GM12878 (cell line): ENCODE measurements at regions not wholly inside any gene's neighbourhood (a gene's known extent, or its start where the extent isn't known, plus 50 kb on each side); places are given as distances from the start of the nearest gene placed in this dataset.

Source experiments
- FOXM1 ChIP-seq: IDR thresholded peaks from 2 replicates; pipeline ENCODE4 v1.6.1; 2012; ENCODE audit warnings: low read depth, mild to moderate bottlenecking, inconsistent platforms, low read length, moderate library complexity
- KLF5 ChIP-seq: fragments of 450-650 bp; IDR thresholded peaks from 2 replicates; pipeline ENCODE4 v1.6.1; 2014; ENCODE audit warnings: mild to moderate bottlenecking; ENCODE audit not compliant: partially characterized antibody
- NFXL1 ChIP-seq: fragments of 450-650 bp; IDR thresholded peaks from 2 replicates; pipeline ENCODE4 v1.6.1; 2017; ENCODE audit warnings: antibody characterized with exemption, mild to moderate bottlenecking, borderline replicate concordance
- ZNF24 ChIP-seq: fragments of 450-650 bp; IDR thresholded peaks from 2 replicates; pipeline ENCODE4 v1.6.1; 2017; ENCODE audit warnings: antibody characterized with exemption, mild to moderate bottlenecking
- ZSCAN29 ChIP-seq: fragments of 450-650 bp; IDR thresholded peaks from 2 replicates; pipeline ENCODE4 v1.6.1; 2017; ENCODE audit warnings: mild to moderate bottlenecking, moderate library complexity
- TF ChIP-seq, protein P1 (sequence below): fragments of 450-650 bp; IDR thresholded peaks from 2 replicates; pipeline ENCODE4 v1.6.1; 2017; ENCODE audit warnings: mild to moderate bottlenecking, moderate library complexity
- TF ChIP-seq, protein P2 (sequence below): IDR thresholded peaks from 2 replicates; pipeline ENCODE4 v1.6.1; 2012; ENCODE audit warnings: low read depth, low read length, improper control_type of control experiment
- TF ChIP-seq, protein P3 (sequence below): fragments of 450-650 bp; formaldehyde crosslinking; IDR thresholded peaks from 2 replicates; pipeline ENCODE4 v1.5.0; 2022; ENCODE audit warnings: mild to moderate bottlenecking, missing genetic modification characterization
- TF ChIP-seq, protein P4 (sequence below): IDR thresholded peaks from 2 replicates; pipeline ENCODE4 v1.6.1; 2011; ENCODE audit warnings: borderline replicate concordance, low read depth, mild to moderate bottlenecking, moderate library complexity, mixed read lengths, low read length; ENCODE audit not compliant: insufficient read depth; ENCODE audit errors: extremely low read length
- TF ChIP-seq, protein P5 (sequence below): fragments of 450-650 bp; conservative IDR thresholded peaks from 2 replicates; pipeline ENCODE4 v1.6.1; 2017; ENCODE audit warnings: mild to moderate bottlenecking, moderate library complexity

DNA sequence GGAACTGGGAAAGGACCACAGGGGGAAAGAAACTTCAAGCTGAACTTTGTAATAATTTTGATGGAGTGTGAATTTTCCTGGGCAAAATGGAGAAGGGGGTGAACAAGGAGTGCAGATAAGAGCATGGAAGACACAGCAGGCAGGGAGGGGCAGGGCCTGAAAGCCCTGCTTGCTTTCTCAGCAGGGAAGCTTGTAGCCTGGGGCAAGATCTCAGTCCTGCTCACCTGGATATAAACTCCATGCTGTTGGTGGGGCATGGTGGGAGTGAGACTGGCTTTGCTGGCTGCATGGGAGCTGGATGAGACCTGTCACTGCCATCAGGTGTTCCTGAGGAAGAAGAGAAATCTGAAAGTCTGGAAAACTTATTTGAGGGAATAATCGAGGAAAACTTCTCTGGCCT lies 58.7 kb upstream of the RC3H1 start (continued):
- TF ChIP-seq, protein P1, sequence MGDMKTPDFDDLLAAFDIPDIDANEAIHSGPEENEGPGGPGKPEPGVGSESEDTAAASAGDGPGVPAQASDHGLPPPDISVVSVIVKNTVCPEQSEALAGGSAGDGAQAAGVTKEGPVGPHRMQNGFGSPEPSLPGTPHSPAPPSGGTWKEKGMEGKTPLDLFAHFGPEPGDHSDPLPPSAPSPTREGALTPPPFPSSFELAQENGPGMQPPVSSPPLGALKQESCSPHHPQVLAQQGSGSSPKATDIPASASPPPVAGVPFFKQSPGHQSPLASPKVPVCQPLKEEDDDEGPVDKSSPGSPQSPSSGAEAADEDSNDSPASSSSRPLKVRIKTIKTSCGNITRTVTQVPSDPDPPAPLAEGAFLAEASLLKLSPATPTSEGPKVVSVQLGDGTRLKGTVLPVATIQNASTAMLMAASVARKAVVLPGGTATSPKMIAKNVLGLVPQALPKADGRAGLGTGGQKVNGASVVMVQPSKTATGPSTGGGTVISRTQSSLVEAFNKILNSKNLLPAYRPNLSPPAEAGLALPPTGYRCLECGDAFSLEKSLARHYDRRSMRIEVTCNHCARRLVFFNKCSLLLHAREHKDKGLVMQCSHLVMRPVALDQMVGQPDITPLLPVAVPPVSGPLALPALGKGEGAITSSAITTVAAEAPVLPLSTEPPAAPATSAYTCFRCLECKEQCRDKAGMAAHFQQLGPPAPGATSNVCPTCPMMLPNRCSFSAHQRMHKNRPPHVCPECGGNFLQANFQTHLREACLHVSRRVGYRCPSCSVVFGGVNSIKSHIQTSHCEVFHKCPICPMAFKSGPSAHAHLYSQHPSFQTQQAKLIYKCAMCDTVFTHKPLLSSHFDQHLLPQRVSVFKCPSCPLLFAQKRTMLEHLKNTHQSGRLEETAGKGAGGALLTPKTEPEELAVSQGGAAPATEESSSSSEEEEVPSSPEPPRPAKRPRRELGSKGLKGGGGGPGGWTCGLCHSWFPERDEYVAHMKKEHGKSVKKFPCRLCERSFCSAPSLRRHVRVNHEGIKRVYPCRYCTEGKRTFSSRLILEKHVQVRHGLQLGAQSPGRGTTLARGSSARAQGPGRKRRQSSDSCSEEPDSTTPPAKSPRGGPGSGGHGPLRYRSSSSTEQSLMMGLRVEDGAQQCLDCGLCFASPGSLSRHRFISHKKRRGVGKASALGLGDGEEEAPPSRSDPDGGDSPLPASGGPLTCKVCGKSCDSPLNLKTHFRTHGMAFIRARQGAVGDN, result no peak
- TF ChIP-seq ZSCAN29 (no peak), FOXM1 (no peak), NFXL1 (no peak), ZNF24 (no peak), KLF5 (no peak)
- TF ChIP-seq, protein P2, sequence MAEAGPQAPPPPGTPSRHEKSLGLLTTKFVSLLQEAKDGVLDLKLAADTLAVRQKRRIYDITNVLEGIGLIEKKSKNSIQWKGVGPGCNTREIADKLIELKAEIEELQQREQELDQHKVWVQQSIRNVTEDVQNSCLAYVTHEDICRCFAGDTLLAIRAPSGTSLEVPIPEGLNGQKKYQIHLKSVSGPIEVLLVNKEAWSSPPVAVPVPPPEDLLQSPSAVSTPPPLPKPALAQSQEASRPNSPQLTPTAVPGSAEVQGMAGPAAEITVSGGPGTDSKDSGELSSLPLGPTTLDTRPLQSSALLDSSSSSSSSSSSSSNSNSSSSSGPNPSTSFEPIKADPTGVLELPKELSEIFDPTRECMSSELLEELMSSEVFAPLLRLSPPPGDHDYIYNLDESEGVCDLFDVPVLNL, result no peak
- TF ChIP-seq, protein P3, sequence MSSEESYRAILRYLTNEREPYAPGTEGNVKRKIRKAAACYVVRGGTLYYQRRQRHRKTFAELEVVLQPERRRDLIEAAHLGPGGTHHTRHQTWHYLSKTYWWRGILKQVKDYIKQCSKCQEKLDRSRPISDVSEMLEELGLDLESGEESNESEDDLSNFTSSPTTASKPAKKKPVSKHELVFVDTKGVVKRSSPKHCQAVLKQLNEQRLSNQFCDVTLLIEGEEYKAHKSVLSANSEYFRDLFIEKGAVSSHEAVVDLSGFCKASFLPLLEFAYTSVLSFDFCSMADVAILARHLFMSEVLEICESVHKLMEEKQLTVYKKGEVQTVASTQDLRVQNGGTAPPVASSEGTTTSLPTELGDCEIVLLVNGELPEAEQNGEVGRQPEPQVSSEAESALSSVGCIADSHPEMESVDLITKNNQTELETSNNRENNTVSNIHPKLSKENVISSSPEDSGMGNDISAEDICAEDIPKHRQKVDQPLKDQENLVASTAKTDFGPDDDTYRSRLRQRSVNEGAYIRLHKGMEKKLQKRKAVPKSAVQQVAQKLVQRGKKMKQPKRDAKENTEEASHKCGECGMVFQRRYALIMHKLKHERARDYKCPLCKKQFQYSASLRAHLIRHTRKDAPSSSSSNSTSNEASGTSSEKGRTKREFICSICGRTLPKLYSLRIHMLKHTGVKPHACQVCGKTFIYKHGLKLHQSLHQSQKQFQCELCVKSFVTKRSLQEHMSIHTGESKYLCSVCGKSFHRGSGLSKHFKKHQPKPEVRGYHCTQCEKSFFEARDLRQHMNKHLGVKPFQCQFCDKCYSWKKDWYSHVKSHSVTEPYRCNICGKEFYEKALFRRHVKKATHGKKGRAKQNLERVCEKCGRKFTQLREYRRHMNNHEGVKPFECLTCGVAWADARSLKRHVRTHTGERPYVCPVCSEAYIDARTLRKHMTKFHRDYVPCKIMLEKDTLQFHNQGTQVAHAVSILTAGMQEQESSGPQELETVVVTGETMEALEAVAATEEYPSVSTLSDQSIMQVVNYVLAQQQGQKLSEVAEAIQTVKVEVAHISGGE, result no peak
- TF ChIP-seq, protein P4, sequence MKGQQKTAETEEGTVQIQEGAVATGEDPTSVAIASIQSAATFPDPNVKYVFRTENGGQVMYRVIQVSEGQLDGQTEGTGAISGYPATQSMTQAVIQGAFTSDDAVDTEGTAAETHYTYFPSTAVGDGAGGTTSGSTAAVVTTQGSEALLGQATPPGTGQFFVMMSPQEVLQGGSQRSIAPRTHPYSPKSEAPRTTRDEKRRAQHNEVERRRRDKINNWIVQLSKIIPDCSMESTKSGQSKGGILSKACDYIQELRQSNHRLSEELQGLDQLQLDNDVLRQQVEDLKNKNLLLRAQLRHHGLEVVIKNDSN, result no peak
- TF ChIP-seq, protein P5, sequence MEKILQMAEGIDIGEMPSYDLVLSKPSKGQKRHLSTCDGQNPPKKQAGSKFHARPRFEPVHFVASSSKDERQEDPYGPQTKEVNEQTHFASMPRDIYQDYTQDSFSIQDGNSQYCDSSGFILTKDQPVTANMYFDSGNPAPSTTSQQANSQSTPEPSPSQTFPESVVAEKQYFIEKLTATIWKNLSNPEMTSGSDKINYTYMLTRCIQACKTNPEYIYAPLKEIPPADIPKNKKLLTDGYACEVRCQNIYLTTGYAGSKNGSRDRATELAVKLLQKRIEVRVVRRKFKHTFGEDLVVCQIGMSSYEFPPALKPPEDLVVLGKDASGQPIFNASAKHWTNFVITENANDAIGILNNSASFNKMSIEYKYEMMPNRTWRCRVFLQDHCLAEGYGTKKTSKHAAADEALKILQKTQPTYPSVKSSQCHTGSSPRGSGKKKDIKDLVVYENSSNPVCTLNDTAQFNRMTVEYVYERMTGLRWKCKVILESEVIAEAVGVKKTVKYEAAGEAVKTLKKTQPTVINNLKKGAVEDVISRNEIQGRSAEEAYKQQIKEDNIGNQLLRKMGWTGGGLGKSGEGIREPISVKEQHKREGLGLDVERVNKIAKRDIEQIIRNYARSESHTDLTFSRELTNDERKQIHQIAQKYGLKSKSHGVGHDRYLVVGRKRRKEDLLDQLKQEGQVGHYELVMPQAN, result no peak
